ENCODE measurements at regions not wholly inside any gene's neighbourhood (a gene's known extent, or its start where the extent isn't known, plus 50 kb on each side); places are given as distances from the start of the nearest gene placed in this dataset.

DNA sequence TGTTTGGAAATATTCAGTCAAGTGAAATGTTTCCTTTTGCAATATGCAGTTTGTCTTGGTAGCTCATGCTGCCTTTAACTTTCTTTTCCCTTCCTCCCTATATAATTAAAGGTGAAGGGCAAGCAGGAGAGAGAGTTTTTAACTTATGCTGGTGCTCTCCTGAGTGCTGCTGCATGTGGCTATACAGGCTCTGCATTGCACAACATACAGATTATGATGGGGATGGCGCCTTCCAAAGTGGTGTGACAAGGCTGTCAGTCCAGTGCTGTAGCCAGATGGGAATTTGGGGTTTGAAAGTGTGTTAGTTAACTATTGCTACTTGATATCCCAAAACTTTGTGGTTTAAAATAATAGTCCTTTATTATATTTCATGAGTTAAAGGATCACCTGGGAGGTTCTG lies 199.0 kb downstream of the ATP23 start:
- DNase-seq, result no peak

DNA sequence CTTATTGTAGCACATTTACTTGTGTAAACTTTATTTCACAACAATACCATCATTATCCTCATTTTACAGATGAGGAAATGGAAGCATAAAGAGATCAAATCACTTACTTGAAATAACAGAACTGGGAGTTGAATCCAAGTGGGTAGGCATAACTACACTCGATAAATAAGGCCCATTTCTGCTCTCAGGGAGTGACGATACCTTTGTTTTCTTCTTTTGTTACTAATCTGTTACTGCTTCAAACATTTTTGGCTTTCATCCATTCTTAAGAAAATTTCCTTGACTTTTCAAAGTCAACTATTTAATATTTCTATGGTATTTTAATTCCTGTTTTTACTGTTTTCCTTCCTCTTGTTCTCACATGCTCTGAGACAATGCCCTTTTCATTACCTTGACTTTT lies 201.6 kb downstream of the ATP23 start:
- DNase-seq, result no peak

DNA sequence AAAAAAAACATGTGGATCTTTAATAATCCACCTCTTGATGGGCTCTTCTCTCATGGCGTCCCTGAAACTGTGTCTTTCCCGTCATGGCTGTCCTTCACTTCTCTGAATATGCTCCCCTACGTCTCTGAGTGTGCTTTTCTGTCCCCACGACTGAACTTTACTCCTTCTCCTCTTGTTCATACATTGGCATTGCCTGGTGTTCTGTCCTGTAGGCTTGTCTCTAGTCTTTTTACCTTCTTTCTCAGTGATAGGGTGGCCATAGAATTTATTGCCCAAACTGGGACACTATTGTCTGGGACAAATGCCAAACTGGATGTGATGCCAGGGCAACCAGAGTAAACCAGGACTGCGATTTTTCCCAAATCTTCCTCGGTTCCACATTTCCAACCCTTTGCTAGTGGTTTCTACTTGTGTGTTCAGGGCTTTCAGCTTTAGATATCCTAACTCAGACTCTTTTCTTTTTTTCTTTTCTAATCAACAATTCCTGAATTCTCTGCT lies 202.2 kb downstream of the ATP23 start:
- no peak for DNase-seq

DNA sequence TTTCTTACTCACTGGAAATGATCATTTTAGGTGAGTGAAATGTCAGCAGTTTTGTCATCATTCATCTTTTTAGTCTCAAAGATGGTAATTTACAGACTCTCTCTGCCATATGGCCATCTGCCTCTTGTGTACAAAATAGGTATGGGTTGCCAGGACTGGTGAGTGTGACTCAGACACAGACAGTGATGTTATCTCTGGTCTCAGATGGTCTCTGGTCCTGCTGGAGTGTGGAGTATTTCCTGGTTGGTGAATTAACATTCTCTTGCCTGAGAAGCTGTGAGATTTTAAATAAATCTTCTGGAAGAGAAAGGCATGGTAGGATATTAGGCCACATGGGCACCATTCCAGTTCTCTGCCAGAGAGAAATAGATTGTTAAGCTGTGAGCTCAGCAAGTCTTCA lies 207.0 kb downstream of the ATP23 start:
- no peak for DNase-seq

DNA sequence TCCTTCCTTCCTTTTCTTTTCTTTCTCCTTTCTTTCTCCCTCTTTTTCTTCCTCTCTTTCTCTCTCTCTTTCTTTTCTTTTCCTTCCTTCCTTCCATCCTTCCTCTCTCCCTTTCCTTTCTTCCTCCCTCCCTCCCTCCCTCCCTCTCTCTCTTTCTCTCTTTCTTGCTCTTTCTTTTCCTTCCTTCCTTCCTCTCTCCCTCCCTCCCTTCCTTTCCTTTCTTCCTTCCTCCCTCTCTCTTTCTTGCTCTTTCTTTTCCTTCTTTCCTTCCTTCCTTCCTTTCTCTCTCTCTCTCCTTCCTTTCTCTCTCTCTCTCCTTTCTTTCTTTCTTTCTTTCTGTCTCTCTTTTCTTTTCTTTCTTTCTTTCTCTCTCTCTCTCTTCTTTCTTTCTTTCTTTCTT lies 207.6 kb downstream of the ATP23 start:
- DNase-seq, result no peak

DNA sequence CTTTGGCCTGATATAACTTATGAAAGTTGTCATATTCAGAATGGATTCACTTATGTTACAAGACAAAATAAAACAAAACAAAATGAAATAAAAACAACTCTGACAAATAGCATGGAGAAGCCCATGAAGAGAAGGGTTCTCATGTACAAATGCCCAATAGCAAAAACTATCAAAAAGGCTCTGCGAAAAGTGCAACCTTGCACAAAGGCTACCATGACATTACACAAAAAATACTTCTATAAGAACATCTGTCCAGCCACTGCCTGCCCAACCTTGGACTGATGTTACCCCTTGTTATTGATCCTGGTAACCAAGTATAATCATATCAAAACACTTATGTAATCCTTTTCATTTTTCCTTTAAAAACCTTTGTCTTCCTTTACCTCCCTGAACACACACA lies 213.0 kb downstream of the ATP23 start:
- no peak for DNase-seq

DNA sequence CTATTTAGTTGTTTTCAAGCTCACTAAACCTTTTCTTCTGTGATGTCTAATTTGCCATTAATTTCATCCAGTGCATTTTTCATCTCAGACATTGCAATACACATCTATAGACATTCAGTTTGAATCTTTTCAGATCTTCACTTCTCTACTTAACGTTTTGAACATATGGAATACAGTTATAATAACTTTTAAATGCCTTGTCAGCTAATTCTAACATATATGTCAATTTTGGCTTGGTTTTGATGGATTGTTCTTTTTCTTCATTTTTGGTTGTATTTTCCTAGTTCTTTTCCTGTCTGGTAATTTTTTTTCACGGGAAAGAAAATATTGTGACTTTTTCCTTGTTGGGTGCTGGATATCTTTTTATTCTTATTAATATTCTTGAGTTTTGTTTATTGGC lies 215.3 kb downstream of the ATP23 start:
- DNase-seq, result no peak

DNA sequence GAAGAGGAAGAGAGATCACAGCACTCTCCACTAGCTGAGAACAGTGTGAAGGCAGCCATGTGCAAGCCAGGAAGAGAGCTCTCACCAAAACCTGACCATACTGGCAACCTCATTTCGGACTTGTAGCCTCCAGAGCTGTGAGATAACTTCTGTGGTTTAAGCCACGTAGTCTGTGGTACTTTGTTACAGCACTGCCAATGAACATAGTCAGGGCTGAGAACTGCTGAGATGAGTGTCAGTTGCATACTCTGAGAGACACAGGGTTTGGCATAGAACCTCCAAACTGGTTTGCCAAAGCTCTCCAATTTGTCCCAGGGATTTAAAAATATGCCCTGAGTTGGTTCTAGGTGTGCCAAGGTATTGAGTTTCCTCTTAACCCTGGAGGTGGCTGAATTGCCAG lies 218.6 kb downstream of the ATP23 start:
- no peak for DNase-seq

DNA sequence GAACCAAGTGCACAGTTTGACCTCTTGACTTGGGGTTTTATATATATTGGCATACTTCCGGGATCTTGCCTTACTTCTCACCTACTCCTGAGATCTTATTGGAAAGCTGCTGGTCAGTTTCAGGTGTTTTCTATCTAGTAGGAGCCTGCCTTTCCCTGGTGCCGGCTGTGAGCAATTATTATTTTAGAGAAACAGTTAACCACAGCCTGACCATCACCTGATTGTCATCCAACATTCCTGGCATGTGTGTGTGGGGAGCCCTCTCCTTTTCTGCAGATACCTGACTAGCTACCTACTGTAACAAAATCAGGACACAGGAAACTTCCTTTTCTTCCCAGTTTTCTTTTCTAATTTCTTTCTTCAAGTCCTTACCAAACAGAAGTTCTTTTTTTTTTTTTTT lies 220.4 kb downstream of the ATP23 start:
- no peak for DNase-seq

DNA sequence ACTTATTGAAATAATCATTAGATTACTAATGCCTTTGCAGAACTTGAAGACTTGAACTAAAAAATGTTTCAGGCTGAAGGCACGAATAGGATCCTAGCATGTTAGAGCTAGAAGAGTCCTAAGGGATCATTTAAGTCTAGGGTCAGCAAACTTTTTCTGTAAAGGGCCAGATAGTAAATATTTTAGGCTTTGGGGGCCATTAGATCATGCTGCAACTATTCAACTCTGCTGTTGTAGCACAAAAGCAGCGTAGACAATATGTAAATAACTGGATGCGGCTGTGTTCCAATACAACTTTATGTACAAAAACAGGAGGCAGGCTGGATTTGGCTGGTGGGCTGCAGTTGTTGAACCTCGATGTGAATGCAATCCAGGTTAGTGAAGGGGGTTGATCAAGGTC lies 221.7 kb downstream of the ATP23 start:
- no peak for DNase-seq

DNA sequence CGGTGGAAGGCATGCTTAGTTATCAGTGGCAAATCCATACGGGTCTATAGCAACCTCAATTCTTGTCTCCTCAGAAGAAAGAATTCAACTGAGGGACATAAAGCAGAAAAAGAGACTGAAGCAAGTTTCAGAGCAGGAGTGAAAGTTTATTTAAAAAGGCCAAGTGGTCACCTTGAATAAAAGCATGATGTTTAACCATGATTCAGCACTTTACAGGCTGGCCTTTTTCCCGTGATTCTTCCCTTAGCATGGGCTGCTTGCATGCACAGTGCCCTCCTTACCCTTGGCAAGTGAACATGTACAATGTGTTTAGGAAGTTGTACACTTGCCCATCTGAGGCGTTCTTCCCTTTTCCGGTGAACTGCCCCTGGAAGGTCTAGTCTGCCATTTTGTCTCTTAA lies 225.3 kb downstream of the ATP23 start:
- DNase-seq, result no peak

DNA sequence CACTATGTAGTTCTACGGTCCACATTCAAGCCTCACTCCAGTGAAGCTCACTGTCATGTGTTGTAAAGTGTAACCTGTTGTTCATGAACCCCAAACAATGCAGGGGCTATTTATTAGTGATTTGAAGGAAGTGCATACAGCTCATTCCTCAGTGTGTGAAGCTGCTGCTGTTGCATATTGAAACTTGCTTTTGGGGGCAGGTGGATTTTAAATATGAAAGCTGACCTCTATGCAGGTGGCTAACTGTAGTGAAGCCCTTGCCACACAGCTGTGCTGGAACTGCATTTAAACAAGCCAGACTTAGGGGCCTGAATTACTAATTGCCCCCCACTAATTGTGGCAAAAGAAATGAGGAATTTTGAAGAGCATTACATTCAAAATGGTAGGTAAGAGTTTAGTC lies 226.3 kb downstream of the ATP23 start:
- no peak for DNase-seq

DNA sequence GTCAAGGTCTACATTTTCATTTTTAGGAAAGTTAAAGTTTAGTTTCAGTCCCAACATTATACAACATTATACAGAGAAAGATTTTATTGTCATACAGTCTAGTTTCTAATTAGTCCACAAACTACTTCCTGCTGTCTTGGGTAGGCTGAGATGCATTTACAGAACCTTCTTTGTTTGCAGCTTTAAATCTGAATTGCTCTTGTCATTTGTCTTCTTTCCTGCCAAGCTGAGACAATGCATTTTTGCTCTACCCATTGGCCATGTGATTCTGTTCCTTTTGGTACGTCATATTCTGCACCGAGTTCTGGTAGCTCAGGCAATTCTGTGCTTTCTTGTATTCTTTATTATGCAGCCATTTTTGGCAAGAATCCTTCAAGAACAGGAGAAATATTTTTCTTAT lies 228.5 kb downstream of the ATP23 start:
- no peak for DNase-seq

DNA sequence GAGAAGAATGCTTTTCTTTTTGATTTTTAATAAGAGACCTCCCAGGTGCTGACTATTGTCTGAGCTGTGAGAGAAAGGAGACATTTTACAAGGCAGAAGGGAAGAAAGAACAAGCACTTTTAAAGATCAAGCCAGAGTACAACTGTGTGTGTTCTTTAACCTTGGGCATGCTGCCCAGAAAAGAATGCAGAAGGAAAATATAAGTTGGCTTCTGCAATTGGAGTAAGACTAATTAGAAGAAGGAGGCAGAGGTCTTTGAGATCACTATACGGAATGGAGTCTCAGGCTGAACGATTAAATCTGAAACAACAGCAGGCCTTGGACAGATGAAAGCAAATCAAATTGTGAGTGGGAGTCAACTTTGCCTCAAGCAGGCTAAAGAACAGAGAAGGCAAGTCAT lies 230.5 kb downstream of the ATP23 start:
- no peak for DNase-seq

DNA sequence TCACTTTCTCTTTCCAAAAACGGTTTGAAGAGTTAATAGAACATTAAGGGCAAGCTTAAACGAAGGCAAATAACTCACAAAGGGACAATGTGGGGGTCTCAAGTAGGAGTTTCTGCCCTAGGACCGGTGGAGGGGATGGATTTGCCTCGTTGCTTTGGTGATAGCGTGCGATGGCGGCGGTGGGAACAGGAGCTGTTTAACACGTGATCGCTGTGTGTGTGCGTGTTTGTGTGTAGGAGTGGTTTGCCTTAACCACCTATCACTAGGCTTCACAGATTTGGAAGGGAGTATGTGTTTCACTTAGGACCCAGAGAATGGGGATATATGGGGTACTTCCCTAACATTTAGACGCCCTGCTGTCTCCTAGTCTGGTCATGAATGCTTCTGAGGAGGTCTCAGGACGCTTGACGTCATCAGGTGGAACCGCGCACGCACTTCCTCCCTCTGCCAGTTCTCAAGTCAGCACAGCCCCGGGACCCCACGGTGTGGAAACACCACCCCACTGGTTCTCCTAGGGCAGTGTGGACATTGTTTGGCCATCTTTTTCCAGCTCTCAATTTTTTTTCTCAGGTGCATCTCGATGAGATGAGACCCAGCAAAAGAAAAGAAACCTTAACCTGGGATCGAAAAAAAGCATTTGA lies 231.2 kb downstream of the ATP23 start:
- no peak for DNase-seq

DNA sequence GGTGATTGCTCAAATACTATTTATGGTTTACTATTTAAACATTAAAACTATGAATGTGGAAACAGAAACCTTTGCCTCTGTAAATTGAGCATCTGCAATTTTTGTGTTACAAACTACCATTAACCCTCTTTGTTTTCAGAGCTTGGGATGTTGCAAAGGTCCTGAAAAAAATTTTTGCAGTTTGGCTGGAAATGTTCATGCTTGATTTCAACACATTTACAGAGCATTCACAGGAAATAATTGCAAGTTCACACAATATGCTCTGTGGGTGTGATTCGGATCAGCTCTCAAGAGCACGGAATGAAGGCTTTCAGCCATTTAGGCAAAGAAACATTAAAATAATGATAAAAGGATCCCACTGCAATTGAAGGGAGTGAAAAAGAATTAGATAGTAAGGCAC lies 232.9 kb downstream of the ATP23 start:
- DNase-seq, result no peak

DNA sequence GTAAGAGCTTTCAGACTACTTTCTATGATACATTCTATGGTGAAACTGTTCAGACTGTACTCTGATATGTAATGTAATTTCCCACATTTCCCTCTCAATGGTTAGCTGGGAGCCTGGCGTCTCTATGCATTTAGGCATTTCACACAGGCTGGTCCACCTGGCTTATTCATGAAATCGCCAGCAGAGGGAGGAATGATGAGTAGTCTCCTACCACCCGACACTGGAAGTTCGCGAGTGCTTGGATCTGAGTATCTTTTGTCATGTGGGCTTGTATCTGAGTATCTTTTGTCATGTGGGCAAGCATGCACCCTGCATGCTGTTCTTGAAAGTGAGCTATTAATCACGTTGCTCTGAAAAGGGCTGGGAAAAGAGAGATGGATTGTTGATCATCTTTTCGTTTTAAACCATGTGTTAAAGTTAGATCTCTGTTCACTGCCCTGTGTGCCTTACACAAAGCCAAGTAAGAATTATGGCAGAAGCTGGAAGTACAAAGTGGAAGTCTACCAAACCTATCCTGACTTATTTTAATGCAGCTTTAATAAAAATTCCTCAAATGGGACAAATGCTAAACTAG lies 235.0 kb downstream of the ATP23 start:
- peak; percentile 5 for DNase-seq

DNA sequence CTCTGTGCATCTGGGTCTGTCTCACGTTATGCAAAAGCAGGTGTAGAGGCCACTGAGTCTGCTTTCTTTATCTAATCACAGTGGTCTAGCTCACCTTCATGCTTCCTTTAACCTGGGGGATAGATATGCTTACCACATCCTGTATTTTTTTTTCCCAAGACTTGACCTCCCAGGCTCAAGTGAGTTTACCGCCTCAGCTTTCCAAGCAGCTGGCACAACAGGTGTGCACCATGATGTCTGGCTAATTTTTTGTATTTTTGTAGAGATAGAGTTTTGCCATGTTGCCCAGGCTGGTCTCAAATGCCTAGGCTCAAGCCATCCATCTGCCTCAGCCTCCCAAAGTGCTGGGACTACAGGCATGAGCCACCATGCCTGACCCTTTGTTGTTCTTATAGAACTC lies 236.0 kb downstream of the ATP23 start:
- DNase-seq, result no peak

DNA sequence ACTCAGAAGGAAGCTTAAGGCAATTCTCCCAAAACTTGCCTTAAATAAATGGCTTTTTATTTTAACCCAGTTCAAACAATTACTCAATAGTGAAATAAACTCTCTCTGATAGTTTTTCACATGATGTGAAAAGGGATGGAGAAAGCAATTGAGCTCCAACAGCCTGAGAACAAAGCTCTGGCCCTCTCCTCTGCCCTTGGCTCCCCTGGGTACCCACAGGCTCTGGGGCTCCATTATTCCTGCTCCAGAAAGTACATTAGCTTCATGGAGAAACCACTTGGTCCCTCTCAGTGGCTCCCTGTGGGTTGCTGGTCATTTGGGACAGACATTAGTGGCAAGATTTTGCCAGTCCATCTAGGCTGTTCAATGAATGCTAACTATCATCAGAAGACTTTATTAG lies 242.8 kb downstream of the ATP23 start:
- DNase-seq, result no peak

DNA sequence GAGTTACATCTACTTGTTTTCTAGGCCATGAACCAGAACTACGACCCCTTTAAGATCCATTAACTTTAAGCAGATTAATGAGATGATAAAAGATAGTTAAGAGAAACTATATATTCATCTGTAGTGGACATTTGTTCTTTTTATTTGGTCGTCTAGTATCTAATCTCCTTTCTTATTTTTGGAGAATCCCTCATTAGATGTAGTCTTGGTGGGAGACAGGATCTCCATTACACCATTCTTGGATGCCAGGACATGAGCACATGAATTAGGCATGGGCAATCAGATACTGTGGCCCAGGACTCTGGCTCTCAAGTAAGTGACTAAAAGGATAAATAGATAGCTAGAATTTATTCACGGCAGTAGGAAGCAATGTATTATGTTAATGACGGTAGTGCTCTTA lies 245.0 kb downstream of the ATP23 start:
- DNase-seq, result no peak

DNA sequence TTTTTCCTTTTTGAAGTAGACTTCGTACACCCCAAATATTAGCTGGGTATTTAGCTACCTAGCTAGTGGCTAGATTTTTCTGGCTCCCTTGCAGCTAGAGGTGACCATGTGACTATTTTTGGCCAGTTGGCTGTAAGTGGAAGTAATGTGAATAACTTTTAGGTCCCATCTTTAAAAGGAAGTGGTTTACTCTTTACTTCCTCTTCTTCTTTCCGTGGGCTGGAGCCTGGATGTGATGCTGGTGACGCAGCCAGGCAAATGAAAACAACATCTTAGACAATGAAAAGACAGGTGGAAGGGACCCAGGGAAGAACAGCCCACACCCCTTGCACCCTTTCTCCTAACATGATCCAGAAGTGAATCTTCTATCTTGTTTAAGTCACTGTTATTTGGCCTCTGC lies 245.5 kb downstream of the ATP23 start:
- no peak for DNase-seq

DNA sequence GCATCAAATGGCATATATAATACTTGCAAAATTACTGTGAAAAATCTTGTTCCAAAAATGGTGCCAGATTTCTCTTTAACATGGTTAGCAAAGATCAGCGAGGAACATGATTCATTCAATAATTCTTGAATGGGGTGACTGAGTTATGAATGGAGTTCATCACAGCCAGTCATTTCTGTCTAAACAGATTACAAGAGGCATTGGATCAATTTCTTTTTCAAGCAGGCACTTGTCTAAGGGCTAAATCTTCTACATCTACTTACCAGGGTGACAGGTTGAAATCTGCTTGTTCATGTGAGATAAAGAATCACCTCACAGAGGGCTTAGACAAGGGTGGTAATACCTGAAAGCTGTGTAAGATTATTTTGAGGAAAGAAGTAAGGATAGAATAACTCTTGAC lies 247.7 kb downstream of the ATP23 start:
- no peak for DNase-seq

DNA sequence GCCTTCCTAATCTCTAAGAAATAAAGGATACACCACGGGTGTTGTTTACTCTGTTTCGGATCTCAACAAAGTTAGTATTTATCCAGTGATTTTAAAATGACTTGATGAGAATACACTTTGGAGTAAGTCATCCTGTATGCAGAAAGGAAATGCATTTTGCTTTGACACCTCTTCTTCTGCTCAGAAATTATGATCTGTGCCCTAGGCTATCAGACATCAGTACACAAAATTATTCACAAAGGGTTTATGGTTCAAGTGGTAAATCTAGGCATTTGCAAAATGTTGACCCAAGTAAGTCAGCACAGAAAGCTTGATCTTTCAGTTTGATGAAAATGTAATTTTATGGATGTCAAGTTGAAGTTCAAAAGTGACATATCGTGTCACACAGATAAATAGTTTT lies 248.5 kb downstream of the ATP23 start:
- no peak for DNase-seq

DNA sequence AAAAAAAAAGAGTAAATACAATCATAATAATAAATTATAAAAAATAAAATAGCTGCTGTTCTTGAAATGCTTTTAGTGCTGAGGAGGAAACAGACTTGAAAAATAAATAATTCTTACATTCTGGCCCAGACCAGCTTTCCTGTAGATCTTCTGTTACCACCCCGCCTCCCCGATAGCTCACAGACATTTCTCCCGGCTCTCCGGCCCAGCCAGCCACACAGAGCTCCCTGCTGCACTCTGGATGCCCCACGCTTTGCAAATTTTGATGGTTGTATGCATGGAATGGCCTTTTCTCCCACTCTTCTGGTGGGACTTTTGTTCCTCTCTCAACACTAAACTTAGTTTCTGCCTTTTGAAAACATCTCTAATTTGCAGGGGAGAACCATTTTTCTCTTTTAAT lies 249.3 kb downstream of the ATP23 start:
- no peak for DNase-seq

DNA sequence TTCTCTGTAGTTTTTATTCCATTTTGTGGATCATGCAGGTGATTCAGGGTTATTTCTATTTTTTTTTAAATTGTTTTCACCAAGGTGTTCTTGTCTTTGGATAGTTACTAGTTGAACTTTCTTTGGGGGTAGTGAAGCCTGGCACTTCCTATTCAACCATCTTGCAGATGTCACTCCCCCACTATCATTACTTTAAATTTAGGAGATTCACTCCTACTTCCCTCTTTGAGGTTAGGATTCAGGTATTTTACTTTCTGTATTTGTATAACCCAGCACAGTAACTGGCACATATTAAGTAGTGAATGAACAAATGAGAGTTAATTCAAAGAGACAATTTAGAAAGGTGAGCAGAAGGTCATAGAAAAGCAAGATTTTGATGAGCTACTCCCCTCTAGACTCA lies 255.6 kb downstream of the ATP23 start:
- no peak for DNase-seq
